Activated T-helper 1 cell treated with anti-CD3 and anti-CD28 coated beads, Interleukin-12 subunit alpha, Interleukin-12 subunit beta, Interleukin-2, Interleukin-4 antibody, amounts not matched to agents 30 ng/mL and 10 ng/mL and 1 ng/mL, durations not matched to agents 14 hours and 24 hours and 36 hours (primary cell): ENCODE measurements at regions not wholly inside any gene's neighbourhood (a gene's known extent, or its start where the extent isn't known, plus 50 kb on each side); places are given as distances from the start of the nearest gene placed in this dataset.

Experiments
- DNase-seq: peaks from one replicate; pipeline ENCODE4 v3.0.0; 2021; ENCODE audit warnings: low spot score
- H3K27ac Mint-ChIP-seq: one replicate; pipeline ENCODE4 v1.8.0; 2021; ENCODE audit warnings: mild to moderate bottlenecking, mixed read lengths
- H3K27me3 Mint-ChIP-seq: one replicate; pipeline ENCODE4 v1.8.0; 2022; ENCODE audit warnings: mild to moderate bottlenecking, moderate library complexity, mixed read lengths; ENCODE audit not compliant: insufficient read depth
- H3K36me3 Mint-ChIP-seq: one replicate; pipeline ENCODE4 v1.8.0; 2021; ENCODE audit warnings: low read depth, mixed read lengths
- H3K4me1 Mint-ChIP-seq: one replicate; pipeline ENCODE4 v1.8.0; 2021; ENCODE audit warnings: low read depth, mixed read lengths
- H3K4me3 Mint-ChIP-seq: one replicate; pipeline ENCODE4 v1.8.0; 2021; ENCODE audit warnings: mild to moderate bottlenecking, moderate library complexity, mixed read lengths
- H3K9me3 Mint-ChIP-seq: one replicate; pipeline ENCODE4 v1.8.0; 2021; ENCODE audit warnings: mixed read lengths
- intact Hi-C: fragments of 100-400 bp; cut with micrococcal nuclease; formaldehyde crosslinking; loops from one replicate; pipeline ENCODE4 v1.15.1; 2024

DNA sequence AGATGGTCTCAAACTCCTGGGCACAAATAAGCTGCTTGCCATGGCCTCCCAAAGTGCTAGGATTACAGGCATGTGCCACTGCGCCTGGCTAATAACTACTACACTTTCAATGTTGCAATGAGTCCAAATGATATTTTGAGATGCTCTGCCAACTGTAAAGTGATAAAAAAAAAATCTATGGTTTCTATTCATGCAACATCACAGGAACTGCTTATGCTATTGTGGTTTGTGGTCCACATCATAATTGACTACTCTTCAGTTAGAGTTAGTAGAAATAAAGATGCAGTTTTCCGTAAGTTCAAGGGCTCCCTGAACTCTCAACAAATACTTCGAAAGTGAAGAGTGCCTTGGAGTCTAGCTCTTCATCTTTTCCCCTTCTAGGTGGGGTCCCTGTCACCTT lies 239.4 kb downstream of the C12orf75 start:
- Mint-ChIP-seq H3K36me3 (no peaks in the 10 kb centered on the region), H3K9me3 (no peaks in the 10 kb centered on the region), H3K27me3 (peaks cover 5% of the 10 kb centered on the region), H3K27ac (no peak overlapping the region), H3K4me1 (peaks cover 9% of the 10 kb centered on the region), H3K4me3 (no peak overlapping the region)
- intact Hi-C loops: no loop called here
- DNase-seq: no peak

DNA sequence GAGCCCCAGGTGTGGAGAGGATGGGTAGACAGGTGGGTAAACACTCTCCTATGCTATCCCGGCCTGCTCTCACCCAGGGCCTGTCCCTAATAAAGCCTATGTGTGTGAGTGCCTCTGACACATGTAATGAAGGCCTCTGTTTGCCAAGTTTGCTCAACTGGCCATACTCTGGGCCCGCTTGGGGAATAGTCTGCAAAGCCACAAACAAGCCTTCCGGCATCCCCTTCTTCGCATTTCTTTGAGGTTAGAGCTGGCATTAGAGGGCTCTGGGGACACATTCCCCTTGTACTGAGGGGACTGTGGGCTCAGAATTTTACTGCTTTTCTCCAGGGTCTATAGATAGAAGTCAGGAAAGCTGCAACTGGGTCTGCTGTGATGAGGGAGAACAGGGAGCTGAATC lies 240.5 kb downstream of the C12orf75 start:
- Mint-ChIP-seq H3K27ac (no peak overlapping the region), H3K36me3 (no peaks in the 10 kb centered on the region), H3K4me1 (peaks cover 9% of the 10 kb centered on the region), H3K4me3 (no peak overlapping the region), H3K9me3 (no peaks in the 10 kb centered on the region), H3K27me3 (peaks cover 5% of the 10 kb centered on the region)
- no peak for DNase-seq
- intact Hi-C loops: no loop called here

- H3K27ac Mint-ChIP-seq: no peak overlapping the region
- H3K4me1 Mint-ChIP-seq: peaks cover 9% of the 10 kb centered on the region
- intact Hi-C loops: no loop called here
Measured at GRCh38 chr12:105573574-105573973, 243.1 kb downstream of the C12orf75 start.

DNA sequence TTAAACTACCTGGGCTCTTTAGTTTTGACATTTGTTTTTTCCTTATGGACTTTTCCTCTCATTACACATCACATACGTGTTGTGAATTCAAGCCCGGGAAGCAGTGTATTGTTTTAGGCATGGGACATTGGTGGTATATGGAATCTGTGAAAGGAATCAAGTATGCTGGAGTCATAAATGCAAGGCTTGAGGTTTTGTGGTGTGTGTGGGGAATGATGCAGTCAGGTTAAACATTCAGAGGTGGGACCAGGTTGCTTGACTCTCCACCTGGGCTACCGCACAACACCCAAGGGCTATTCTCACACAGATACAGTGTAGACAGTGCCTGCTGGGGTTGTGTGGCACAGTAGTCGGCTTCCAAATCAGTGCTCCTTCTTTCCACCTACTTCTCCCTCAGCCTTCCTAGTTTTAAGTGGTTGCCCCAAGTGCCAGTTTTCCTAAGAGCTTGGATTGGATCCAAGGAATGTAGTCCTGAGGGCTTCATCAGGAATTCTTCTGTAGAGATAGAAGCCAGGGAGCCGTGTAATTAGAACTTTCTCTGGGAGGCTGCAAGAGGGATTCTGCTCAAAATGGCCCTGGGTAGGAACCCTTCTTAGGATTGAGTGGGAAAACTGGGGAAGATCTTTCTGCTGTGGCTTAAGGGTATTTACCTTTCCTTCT lies 243.7 kb downstream of the C12orf75 start:
- no peaks in the 10 kb centered on the region for H3K9me3 Mint-ChIP-seq
- intact Hi-C loops: no loop called here
- DNase-seq: no peak
- H3K4me3 Mint-ChIP-seq: no peak overlapping the region
- H3K27ac Mint-ChIP-seq: no peak overlapping the region
- H3K27me3 Mint-ChIP-seq: peaks cover 5% of the 10 kb centered on the region
- peaks cover 9% of the 10 kb centered on the region for H3K4me1 Mint-ChIP-seq
- no peaks in the 10 kb centered on the region for H3K36me3 Mint-ChIP-seq

More at GRCh38 chr12:105573574-105573973, 243.1 kb downstream of the C12orf75 start:
- DNase-seq: no peak
- Mint-ChIP-seq H3K36me3 (no peaks in the 10 kb centered on the region), H3K9me3 (no peaks in the 10 kb centered on the region), H3K27me3 (peaks cover 5% of the 10 kb centered on the region), H3K4me3 (no peak overlapping the region)

GRCh38 chr12:105575235-105575634 lies 244.7 kb downstream of the C12orf75 start:
- peaks cover 5% of the 10 kb centered on the region for H3K27me3 Mint-ChIP-seq
- no peak overlapping the region for H3K27ac Mint-ChIP-seq
- intact Hi-C loops: no loop called here
- H3K4me3 Mint-ChIP-seq: no peak overlapping the region
- H3K4me1 Mint-ChIP-seq: peaks cover 2% of the 10 kb centered on the region
- DNase-seq: no peak
- H3K9me3 Mint-ChIP-seq: no peaks in the 10 kb centered on the region
- H3K36me3 Mint-ChIP-seq: no peaks in the 10 kb centered on the region

- Mint-ChIP-seq H3K27me3 (peaks cover 5% of the 10 kb centered on the region), H3K27ac (no peak overlapping the region), H3K4me1 (no peaks in the 10 kb centered on the region), H3K9me3 (no peaks in the 10 kb centered on the region), H3K4me3 (no peak overlapping the region), H3K36me3 (no peaks in the 10 kb centered on the region)
- DNase-seq: no peak
- intact Hi-C loops: no loop called here
Measured at GRCh38 chr12:105576261-105576660, 245.8 kb downstream of the C12orf75 start.

- no peaks in the 10 kb centered on the region for H3K9me3 Mint-ChIP-seq
- no peak overlapping the region for H3K4me3 Mint-ChIP-seq
- intact Hi-C loops: no loop called here
- H3K36me3 Mint-ChIP-seq: no peaks in the 10 kb centered on the region
- H3K27ac Mint-ChIP-seq: no peak overlapping the region
- DNase-seq: no peak
- peaks cover 3% of the 10 kb centered on the region for H3K27me3 Mint-ChIP-seq
- no peaks in the 10 kb centered on the region for H3K4me1 Mint-ChIP-seq
Measured at GRCh38 chr12:105580821-105581352, 250.4 kb downstream of the C12orf75 start.

DNA sequence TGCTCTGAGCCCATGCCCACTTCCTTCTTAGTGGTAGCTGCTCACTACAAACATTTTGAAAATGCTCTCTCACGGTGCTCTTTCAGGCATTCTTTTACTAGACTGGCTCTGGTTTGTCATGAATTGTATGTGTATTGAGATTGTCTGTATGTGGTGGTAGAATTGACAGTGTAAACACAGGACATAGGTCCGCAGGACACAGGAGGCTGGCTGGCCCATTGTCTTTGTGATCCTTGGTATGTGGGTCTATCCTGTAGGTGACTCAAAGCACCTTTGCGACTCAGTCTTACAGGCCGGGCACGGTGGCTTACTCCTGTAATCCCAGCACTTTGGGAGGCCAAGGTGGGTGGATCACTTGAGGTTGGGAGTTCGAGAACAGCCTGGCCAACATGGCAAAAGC lies 250.9 kb downstream of the C12orf75 start:
- Mint-ChIP-seq H3K9me3 (no peaks in the 10 kb centered on the region), H3K36me3 (no peaks in the 10 kb centered on the region), H3K4me3 (no peak overlapping the region), H3K4me1 (no peaks in the 10 kb centered on the region), H3K27ac (no peak overlapping the region), H3K27me3 (peaks cover 3% of the 10 kb centered on the region)
- no peak for DNase-seq
- intact Hi-C loops: no loop called here

- Mint-ChIP-seq H3K4me1 (no peaks in the 10 kb centered on the region), H3K36me3 (no peaks in the 10 kb centered on the region), H3K27me3 (peaks cover 5% of the 10 kb centered on the region), H3K27ac (no peak overlapping the region), H3K9me3 (no peaks in the 10 kb centered on the region), H3K4me3 (no peak overlapping the region)
- DNase-seq: no peak
- intact Hi-C loops: no loop called here
Measured at GRCh38 chr12:105585107-105585506, 254.6 kb downstream of the C12orf75 start.

DNA sequence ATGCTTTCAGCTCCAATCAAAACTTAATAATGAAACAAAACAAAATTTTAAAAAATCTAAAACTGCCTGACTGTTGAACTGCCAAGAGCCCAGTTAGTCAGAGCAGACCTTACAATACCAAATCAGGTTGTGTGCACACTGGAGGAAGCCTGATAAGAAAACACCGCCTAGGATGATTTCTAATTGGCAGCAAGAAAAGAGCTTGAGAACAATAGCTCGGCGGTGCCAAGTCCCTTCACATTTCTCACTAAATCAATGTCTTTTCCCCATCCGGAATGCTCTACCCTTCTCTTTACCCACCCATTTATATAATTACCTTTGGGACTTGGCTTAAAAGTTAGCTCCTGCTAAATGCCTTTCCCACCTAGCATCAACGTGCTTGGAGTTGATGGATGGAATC lies 256.7 kb downstream of the C12orf75 start:
- intact Hi-C loops: no loop called here
- no peak overlapping the region for H3K27ac Mint-ChIP-seq
- H3K9me3 Mint-ChIP-seq: no peaks in the 10 kb centered on the region
- H3K4me1 Mint-ChIP-seq: no peaks in the 10 kb centered on the region
- no peak overlapping the region for H3K4me3 Mint-ChIP-seq
- DNase-seq: no peak
- no peaks in the 10 kb centered on the region for H3K36me3 Mint-ChIP-seq
- peaks cover 5% of the 10 kb centered on the region for H3K27me3 Mint-ChIP-seq

GRCh38 chr12:105588106-105588505 lies 257.6 kb downstream of the C12orf75 start:
- Mint-ChIP-seq H3K36me3 (no peaks in the 10 kb centered on the region), H3K4me3 (no peak overlapping the region), H3K27me3 (peaks cover 5% of the 10 kb centered on the region), H3K4me1 (no peaks in the 10 kb centered on the region), H3K27ac (no peak overlapping the region), H3K9me3 (no peaks in the 10 kb centered on the region)
- DNase-seq: no peak
- intact Hi-C loops: no loop called here

GRCh38 chr12:105590571-105590970 lies 260.1 kb downstream of the C12orf75 start:
- Mint-ChIP-seq H3K4me3 (no peak overlapping the region), H3K27ac (no peak overlapping the region), H3K36me3 (no peaks in the 10 kb centered on the region), H3K9me3 (no peaks in the 10 kb centered on the region), H3K27me3 (peaks cover 3% of the 10 kb centered on the region), H3K4me1 (no peaks in the 10 kb centered on the region)
- DNase-seq: no peak
- intact Hi-C loops: no loop called here

GRCh38 chr12:105595440-105595839 lies 264.9 kb downstream of the C12orf75 start:
- H3K4me1 Mint-ChIP-seq: no peaks in the 10 kb centered on the region
- no peak overlapping the region for H3K27ac Mint-ChIP-seq

DNA sequence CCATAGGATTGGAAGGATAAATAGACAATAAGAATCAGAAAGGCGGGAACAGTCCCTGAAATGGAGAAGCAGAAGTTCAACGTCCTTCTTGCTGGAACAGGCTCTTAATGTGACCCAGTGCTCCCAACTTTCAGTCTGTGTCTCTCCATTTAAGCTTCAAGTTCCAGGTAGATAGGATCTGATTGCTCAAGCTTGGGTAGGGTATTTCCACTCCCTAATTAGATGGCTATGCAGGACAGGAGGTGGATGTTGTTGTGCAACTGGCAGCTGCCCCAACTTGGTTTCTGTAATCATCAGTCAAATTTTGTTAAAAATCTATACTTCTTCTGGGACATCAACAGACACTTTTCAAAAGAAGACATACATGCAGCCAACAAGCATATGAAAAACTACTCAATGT lies 266.2 kb downstream of the C12orf75 start:
- no peaks in the 10 kb centered on the region for H3K36me3 Mint-ChIP-seq
- no peak overlapping the region for H3K4me3 Mint-ChIP-seq
- DNase-seq: no peak
- intact Hi-C loops: no loop called here
- H3K27ac Mint-ChIP-seq: no peak overlapping the region
- no peaks in the 10 kb centered on the region for H3K4me1 Mint-ChIP-seq
- H3K9me3 Mint-ChIP-seq: no peaks in the 10 kb centered on the region
- peaks cover 2% of the 10 kb centered on the region for H3K27me3 Mint-ChIP-seq

More at GRCh38 chr12:105595440-105595839, 264.9 kb downstream of the C12orf75 start:
- no peaks in the 10 kb centered on the region for H3K9me3 Mint-ChIP-seq
- H3K36me3 Mint-ChIP-seq: no peaks in the 10 kb centered on the region
- intact Hi-C loops: no loop called here
- no peak for DNase-seq
- peaks cover 2% of the 10 kb centered on the region for H3K27me3 Mint-ChIP-seq
- H3K4me3 Mint-ChIP-seq: no peak overlapping the region
